Peyer's patch (tissue), 4 donors: ENCODE measurements at regions not wholly inside any gene's neighbourhood (a gene's known extent, or its start where the extent isn't known, plus 50 kb on each side); places are given as distances from the start of the nearest gene placed in this dataset.

Source experiments
- DNase-seq, 3 donors: peaks; one replicate each; pipeline ENCODE4 v3.0.0-alpha.2; 2017 to 2019
- H3K27ac ChIP-seq, 4 donors: fragments of 200-600 bp; sonication (generic); one replicate each; pipeline ENCODE4 v1.5.1; 2016 to 2019
- H3K27me3 ChIP-seq, 2 donors: fragments of 200-600 bp; sonication (generic); one replicate each; pipeline ENCODE4 v1.5.1; 2019
- H3K36me3 ChIP-seq, 3 donors: fragments of 200-600 bp; sonication (generic); one replicate each; pipeline ENCODE4 v1.5.1; 2016 to 2019
- H3K4me1 ChIP-seq, 4 donors: fragments of 200-600 bp; sonication (generic); one replicate each; pipeline ENCODE4 v1.5.1; 2016 to 2019
- H3K4me3 ChIP-seq, 4 donors: fragments of 200-600 bp; sonication (generic); 1 replicate in 3 of 4; 2 replicates in 1 of 4; pipeline ENCODE4 v1.5.1; 2016 to 2019; ENCODE audit warnings: mild to moderate bottlenecking in 1 of 4
- H3K9me3 ChIP-seq, 4 donors: fragments of 200-600 bp; sonication (generic); one replicate each; pipeline ENCODE4 v1.5.1; 2016 to 2019; ENCODE audit warnings: mild to moderate bottlenecking in 1 of 4
- POLR2A ChIP-seq, 2 donors: fragments of 450-650 bp; IDR thresholded peaks; one replicate each; pipeline ENCODE4 v1.5.1; 2017; ENCODE audit warnings: antibody characterized with exemption in 2 of 2, mild to moderate bottlenecking in 2 of 2, moderate library complexity in 2 of 2
- TF ChIP-seq, protein P1 (sequence below), 6 experiments: fragments of 450-650 bp in 4 of 6; fragments of 200-600 bp in 2 of 6; sonication (generic) in 1 of 6; IDR thresholded peaks; one replicate each; pipeline ENCODE4 v1.5.1; 2017 to 2019; ENCODE audit warnings: antibody characterized with exemption in 6 of 6, mild to moderate bottlenecking in 3 of 6, moderate library complexity in 1 of 6

- Histone ChIP-seq H3K27me3 (no peaks in the 10 kb centered on the region), H3K4me1 (peaks cover 0 to 19% (median 1%) of the 10 kb centered on the region in 4 donors), H3K9me3 (no peaks in the 10 kb centered on the region), H3K36me3 (peaks cover 0 to 6% (median 0%) of the 10 kb centered on the region in 3 donors), H3K4me3 (no peak overlapping the region), H3K27ac (no peak overlapping the region)
- no peak for DNase-seq
- TF ChIP-seq, protein P1, sequence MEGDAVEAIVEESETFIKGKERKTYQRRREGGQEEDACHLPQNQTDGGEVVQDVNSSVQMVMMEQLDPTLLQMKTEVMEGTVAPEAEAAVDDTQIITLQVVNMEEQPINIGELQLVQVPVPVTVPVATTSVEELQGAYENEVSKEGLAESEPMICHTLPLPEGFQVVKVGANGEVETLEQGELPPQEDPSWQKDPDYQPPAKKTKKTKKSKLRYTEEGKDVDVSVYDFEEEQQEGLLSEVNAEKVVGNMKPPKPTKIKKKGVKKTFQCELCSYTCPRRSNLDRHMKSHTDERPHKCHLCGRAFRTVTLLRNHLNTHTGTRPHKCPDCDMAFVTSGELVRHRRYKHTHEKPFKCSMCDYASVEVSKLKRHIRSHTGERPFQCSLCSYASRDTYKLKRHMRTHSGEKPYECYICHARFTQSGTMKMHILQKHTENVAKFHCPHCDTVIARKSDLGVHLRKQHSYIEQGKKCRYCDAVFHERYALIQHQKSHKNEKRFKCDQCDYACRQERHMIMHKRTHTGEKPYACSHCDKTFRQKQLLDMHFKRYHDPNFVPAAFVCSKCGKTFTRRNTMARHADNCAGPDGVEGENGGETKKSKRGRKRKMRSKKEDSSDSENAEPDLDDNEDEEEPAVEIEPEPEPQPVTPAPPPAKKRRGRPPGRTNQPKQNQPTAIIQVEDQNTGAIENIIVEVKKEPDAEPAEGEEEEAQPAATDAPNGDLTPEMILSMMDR (IDR thresholded peaks at IDR 0.05): no peak
- no peak for TF ChIP-seq POLR2A (IDR thresholded peaks at IDR 0.05)
Observed at GRCh38 chr16:27727941-27728340, 178.0 kb downstream of the KATNIP start.

DNA sequence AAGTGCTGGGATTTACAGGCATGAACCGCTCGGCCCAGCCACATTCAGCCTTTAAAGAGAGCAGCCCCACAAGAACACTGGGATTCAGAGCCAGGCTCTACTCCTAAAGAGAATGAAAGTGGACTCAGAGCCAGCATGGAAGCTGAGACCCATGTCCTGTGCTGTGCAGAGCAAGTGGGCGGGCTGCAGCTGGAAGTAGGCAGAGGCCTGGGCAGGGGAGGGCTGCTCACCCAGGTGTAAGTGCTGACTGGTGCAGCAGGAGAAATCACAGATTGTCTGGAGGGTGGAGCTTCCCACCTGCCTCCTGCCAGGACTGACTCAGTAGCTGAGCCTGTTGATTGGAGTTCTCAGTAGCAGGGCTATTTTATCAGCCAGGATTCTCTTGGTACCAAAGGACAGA, 178.7 kb downstream of the KATNIP start:
- peaks cover 0 to 6% (median 0%) of the 10 kb centered on the region in 3 donors for H3K36me3 ChIP-seq
- H3K4me3 ChIP-seq: no peak overlapping the region
- no peaks in the 10 kb centered on the region for H3K9me3 ChIP-seq
- no peak for TF ChIP-seq POLR2A (IDR thresholded peaks at IDR 0.05)
- TF ChIP-seq, protein P1 (IDR thresholded peaks at IDR 0.05): no peak
- no peak overlapping the region for H3K27ac ChIP-seq
- H3K4me1 ChIP-seq: peaks cover 0 to 14% (median 1%) of the 10 kb centered on the region in 4 donors
- peak in 1 of 3 donors; percentile 11 for DNase-seq
- no peaks in the 10 kb centered on the region for H3K27me3 ChIP-seq

DNA sequence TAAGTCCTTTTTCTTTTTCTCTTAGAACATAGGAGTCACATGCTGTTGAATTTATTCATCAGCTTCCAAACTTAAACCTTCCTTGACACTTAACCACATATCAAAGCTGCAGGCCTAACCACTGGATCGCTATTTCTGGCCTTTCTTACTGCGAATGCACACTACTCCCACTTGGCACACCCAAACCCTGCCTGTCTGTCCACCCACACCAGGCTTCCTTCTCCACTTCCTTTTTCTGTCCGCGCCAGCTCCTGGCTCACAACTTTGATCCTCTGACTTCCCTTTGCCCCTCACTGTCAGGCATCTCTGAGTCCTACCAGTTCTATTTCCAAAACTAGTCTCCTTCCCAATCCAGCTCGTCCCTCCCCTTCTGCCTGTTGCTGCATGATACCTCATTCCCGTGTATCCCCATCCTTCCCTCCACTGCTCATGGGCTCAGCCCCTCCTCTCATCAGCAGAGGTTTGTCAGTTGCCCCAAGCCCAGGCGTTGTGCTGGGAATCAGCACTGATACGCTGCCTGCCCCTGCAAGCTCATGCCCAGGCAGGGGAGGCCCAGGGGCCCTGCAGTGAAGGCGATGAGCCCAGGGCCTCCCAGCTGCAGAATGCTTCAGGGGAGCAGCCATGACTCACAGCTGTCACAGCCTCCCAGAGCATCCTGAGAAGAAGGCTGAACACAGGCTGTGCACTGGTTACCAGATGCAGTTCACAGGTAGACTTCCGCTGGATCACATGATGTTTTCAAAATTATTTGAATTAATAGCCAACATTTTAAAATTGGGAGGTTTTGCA, 179.8 kb downstream of the KATNIP start:
- no peaks in the 10 kb centered on the region for H3K27me3 ChIP-seq
- H3K36me3 ChIP-seq: peaks cover 0 to 6% (median 0%) of the 10 kb centered on the region in 3 donors
- H3K4me3 ChIP-seq: no peak overlapping the region
- H3K27ac ChIP-seq: no peak overlapping the region
- TF ChIP-seq, protein P1 (IDR thresholded peaks at IDR 0.05): no peak
- TF ChIP-seq POLR2A (IDR thresholded peaks at IDR 0.05): no peak
- no peak for DNase-seq
- no peaks in the 10 kb centered on the region for H3K9me3 ChIP-seq
- H3K4me1 ChIP-seq: peaks cover 0 to 4% (median 0%) of the 10 kb centered on the region in 4 donors

GRCh38 chr16:27730661-27731210, 180.8 kb downstream of the KATNIP start:
- no peaks in the 10 kb centered on the region for H3K27me3 ChIP-seq
- H3K4me3 ChIP-seq: no peak overlapping the region
- TF ChIP-seq, protein P1 (IDR thresholded peaks at IDR 0.05): no peak
- no peak for TF ChIP-seq POLR2A (IDR thresholded peaks at IDR 0.05)
- no peaks in the 10 kb centered on the region for H3K9me3 ChIP-seq
- no peaks in the 10 kb centered on the region for H3K4me1 ChIP-seq
- DNase-seq: no peak
- peaks cover 0 to 5% (median 0%) of the 10 kb centered on the region in 3 donors for H3K36me3 ChIP-seq
- no peak overlapping the region for H3K27ac ChIP-seq

DNA sequence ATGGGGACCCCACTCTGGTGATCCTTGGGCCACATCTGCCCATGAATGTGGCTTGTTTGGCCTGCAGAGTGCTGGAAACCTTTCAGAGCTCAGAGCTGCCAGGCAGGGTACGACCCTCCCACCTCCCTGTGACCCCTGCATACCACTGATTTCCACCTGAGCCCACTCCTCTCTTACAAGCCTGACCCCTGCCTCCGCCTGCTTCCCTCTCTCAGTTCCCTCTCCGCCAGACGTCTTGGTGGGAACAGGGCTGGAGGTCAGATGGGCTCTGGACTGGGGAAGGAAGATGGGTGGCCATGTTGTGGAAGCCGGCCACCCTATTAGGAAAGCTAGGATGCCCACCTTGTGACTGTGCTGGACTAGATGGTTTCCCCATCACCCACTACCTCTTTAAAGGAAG, 185.1 kb downstream of the KATNIP start:
- H3K27ac ChIP-seq: no peak overlapping the region
- H3K4me1 ChIP-seq: no peaks in the 10 kb centered on the region
- DNase-seq: peak in 1 of 3 donors; percentile 15
- H3K36me3 ChIP-seq: peaks cover 0 to 6% (median 0%) of the 10 kb centered on the region in 3 donors
- H3K9me3 ChIP-seq: no peaks in the 10 kb centered on the region
- H3K27me3 ChIP-seq: no peaks in the 10 kb centered on the region
- TF ChIP-seq POLR2A (IDR thresholded peaks at IDR 0.05): no peak
- TF ChIP-seq, protein P1 (IDR thresholded peaks at IDR 0.05): no peak
- no peak overlapping the region for H3K4me3 ChIP-seq
